ENCODE measurements at regions not wholly inside any gene's neighbourhood (a gene's known extent, or its start where the extent isn't known, plus 50 kb on each side); places are given as distances from the start of the nearest gene placed in this dataset.

GRCh38 chr3:166484470-166484869 lies 647.2 kb upstream of the BCHE start:
- H3K9ac ChIP-seq (ENCODE audit: low read depth in 2 of 2, low read length in 2 of 2), result no peak overlapping the region

GRCh38 chr3:166481340-166481739 lies 644.1 kb upstream of the BCHE start:
- H3K27ac ChIP-seq, result no peak overlapping the region
- no peak overlapping the region for H3K9ac ChIP-seq (ENCODE audit: low read depth in 2 of 2, low read length in 2 of 2)
- TF ChIP-seq CTCF (IDR thresholded peaks at IDR 0.05), result no peak
- no peaks in the 10 kb centered on the region for H3K4me1 ChIP-seq
- intact Hi-C loops (cut with DNase I), result no loop called here
- no peak for DNase-seq
- H3K36me3 ChIP-seq, result no peaks in the 10 kb centered on the region
- H3K27me3 ChIP-seq, result no peaks in the 10 kb centered on the region
- no peaks in the 10 kb centered on the region for H3K9me3 ChIP-seq
- H3K4me3 ChIP-seq, result no peak overlapping the region

More at GRCh38 chr3:166484470-166484869, 647.2 kb upstream of the BCHE start:
- intact Hi-C loops (cut with DNase I), result no loop called here
- Histone ChIP-seq H3K9me3 (no peaks in the 10 kb centered on the region), H3K36me3 (no peaks in the 10 kb centered on the region), H3K27ac (no peak overlapping the region), H3K4me3 (no peak overlapping the region), H3K4me1 (no peaks in the 10 kb centered on the region), H3K27me3 (no peaks in the 10 kb centered on the region)
- no peak for DNase-seq
- no peak for TF ChIP-seq CTCF (IDR thresholded peaks at IDR 0.05)

GRCh38 chr3:166478356-166478755 lies 641.1 kb upstream of the BCHE start:
- intact Hi-C loops (cut with DNase I), result no loop called here
- H3K27ac ChIP-seq, result no peak overlapping the region
- H3K36me3 ChIP-seq, result no peaks in the 10 kb centered on the region
- H3K4me3 ChIP-seq, result no peak overlapping the region
- H3K9me3 ChIP-seq, result no peaks in the 10 kb centered on the region
- no peak for TF ChIP-seq CTCF (IDR thresholded peaks at IDR 0.05)
- H3K27me3 ChIP-seq, result no peaks in the 10 kb centered on the region
- DNase-seq, result no peak
- no peaks in the 10 kb centered on the region for H3K4me1 ChIP-seq
- no peak overlapping the region for H3K9ac ChIP-seq (ENCODE audit: low read depth in 2 of 2, low read length in 2 of 2)

- Histone ChIP-seq H3K9ac (ENCODE audit: low read depth in 2 of 2, low read length in 2 of 2) (no peak overlapping the region), H3K9me3 (no peaks in the 10 kb centered on the region)
- intact Hi-C loops (cut with DNase I), result no loop called here
Observed at GRCh38 chr3:166473501-166473900, 636.3 kb upstream of the BCHE start.

GRCh38 chr3:166472015-166472414 lies 634.8 kb upstream of the BCHE start:
- no peak for DNase-seq
- intact Hi-C loops (cut with DNase I), result no loop called here
- no peaks in the 10 kb centered on the region for H3K4me1 ChIP-seq
- no peak overlapping the region for H3K4me3 ChIP-seq
- H3K27me3 ChIP-seq, result no peaks in the 10 kb centered on the region
- no peaks in the 10 kb centered on the region for H3K36me3 ChIP-seq
- TF ChIP-seq CTCF (IDR thresholded peaks at IDR 0.05), result no peak
- no peak overlapping the region for H3K9ac ChIP-seq (ENCODE audit: low read depth in 2 of 2, low read length in 2 of 2)
- H3K27ac ChIP-seq, result no peak overlapping the region
- no peaks in the 10 kb centered on the region for H3K9me3 ChIP-seq

More at GRCh38 chr3:166473501-166473900, 636.3 kb upstream of the BCHE start:
- no peaks in the 10 kb centered on the region for H3K4me1 ChIP-seq
- H3K36me3 ChIP-seq, result no peaks in the 10 kb centered on the region
- no peak overlapping the region for H3K4me3 ChIP-seq
- no peak for TF ChIP-seq CTCF (IDR thresholded peaks at IDR 0.05)
- no peak overlapping the region for H3K27ac ChIP-seq
- H3K27me3 ChIP-seq, result no peaks in the 10 kb centered on the region
- DNase-seq, result no peak
